ENCODE measurements at regions not wholly inside any gene's neighbourhood (a gene's known extent, or its start where the extent isn't known, plus 50 kb on each side); places are given as distances from the start of the nearest gene placed in this dataset.

GRCh38 chr13:76685938-76686337, 200.3 kb downstream of the KCTD12 start:
- H3K4me1 ChIP-seq, result no peaks in the 10 kb centered on the region
- TF ChIP-seq, protein P1, sequence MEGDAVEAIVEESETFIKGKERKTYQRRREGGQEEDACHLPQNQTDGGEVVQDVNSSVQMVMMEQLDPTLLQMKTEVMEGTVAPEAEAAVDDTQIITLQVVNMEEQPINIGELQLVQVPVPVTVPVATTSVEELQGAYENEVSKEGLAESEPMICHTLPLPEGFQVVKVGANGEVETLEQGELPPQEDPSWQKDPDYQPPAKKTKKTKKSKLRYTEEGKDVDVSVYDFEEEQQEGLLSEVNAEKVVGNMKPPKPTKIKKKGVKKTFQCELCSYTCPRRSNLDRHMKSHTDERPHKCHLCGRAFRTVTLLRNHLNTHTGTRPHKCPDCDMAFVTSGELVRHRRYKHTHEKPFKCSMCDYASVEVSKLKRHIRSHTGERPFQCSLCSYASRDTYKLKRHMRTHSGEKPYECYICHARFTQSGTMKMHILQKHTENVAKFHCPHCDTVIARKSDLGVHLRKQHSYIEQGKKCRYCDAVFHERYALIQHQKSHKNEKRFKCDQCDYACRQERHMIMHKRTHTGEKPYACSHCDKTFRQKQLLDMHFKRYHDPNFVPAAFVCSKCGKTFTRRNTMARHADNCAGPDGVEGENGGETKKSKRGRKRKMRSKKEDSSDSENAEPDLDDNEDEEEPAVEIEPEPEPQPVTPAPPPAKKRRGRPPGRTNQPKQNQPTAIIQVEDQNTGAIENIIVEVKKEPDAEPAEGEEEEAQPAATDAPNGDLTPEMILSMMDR (IDR thresholded peaks at IDR 0.05; ENCODE audit: low read depth, low read length), result no peak

DNA sequence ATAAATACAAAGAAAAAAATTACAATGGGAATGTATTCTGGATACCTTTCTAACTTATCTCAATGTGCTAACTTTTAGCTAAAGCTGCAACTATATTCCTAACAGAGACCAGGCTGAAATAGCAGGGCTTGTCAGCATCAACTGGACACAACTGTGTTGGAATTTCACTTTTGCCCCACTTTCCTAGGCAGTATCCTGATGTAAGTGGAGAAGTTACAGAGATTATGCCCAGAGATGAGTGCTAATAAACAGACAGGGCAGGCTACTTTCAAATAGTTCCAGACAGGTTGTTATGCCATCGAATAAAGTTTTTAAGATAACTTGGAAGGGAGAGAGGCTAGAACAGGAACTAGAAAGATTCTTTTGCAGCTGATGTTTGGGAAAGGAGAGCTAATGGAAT, 201.9 kb downstream of the KCTD12 start:
- Histone ChIP-seq H3K4me1 (no peaks in the 10 kb centered on the region), H3K36me3 (no peaks in the 10 kb centered on the region), H3K27me3 (no peaks in the 10 kb centered on the region), H3K4me3 (ENCODE audit: low read depth, low read length) (no peak overlapping the region), H3K9me3 (no peaks in the 10 kb centered on the region)
- no peak for DNase-seq
- TF ChIP-seq, protein P1 (IDR thresholded peaks at IDR 0.05; ENCODE audit: low read depth, low read length), result no peak

More at GRCh38 chr13:76685938-76686337, 200.3 kb downstream of the KCTD12 start:
- Histone ChIP-seq H3K4me3 (ENCODE audit: low read depth, low read length) (no peak overlapping the region), H3K27me3 (no peaks in the 10 kb centered on the region), H3K36me3 (no peaks in the 10 kb centered on the region), H3K9me3 (no peaks in the 10 kb centered on the region)
- DNase-seq, result no peak

- Histone ChIP-seq H3K4me3 (ENCODE audit: low read depth, low read length) (no peak overlapping the region), H3K4me1 (no peaks in the 10 kb centered on the region)
Observed at GRCh38 chr13:76683854-76684253, 202.4 kb downstream of the KCTD12 start.

DNA sequence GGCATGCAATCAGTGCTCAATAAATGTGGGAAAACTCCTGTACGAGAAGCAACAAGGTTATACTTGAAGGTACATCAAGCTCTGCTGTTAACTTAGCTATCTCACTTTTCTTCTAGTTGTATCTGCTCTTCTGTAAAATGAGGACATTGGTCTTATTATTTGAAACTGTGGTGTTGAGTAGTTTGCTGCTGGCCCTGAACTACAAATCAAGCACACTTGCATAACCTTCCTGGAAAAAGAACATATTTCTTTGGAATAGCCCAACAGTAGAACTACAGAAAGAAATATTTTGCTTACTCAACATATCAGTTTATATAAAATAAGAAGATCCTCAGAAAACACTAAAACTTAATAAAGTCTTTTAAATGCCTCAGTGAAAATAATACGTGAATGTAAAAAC, 203.0 kb downstream of the KCTD12 start:
- TF ChIP-seq, protein P1 (IDR thresholded peaks at IDR 0.05; ENCODE audit: low read depth, low read length), result no peak
- no peak overlapping the region for H3K4me3 ChIP-seq (ENCODE audit: low read depth, low read length)
- H3K4me1 ChIP-seq, result no peaks in the 10 kb centered on the region
- H3K9me3 ChIP-seq, result no peaks in the 10 kb centered on the region
- H3K36me3 ChIP-seq, result no peaks in the 10 kb centered on the region
- no peak for DNase-seq
- no peaks in the 10 kb centered on the region for H3K27me3 ChIP-seq

More at GRCh38 chr13:76683854-76684253, 202.4 kb downstream of the KCTD12 start:
- Histone ChIP-seq H3K36me3 (no peaks in the 10 kb centered on the region), H3K9me3 (no peaks in the 10 kb centered on the region), H3K27me3 (no peaks in the 10 kb centered on the region)
- TF ChIP-seq, protein P1 (IDR thresholded peaks at IDR 0.05; ENCODE audit: low read depth, low read length), result no peak
- no peak for DNase-seq

- TF ChIP-seq, protein P1 (IDR thresholded peaks at IDR 0.05; ENCODE audit: low read depth, low read length), result no peak
- H3K4me1 ChIP-seq, result no peaks in the 10 kb centered on the region
- H3K27me3 ChIP-seq, result no peaks in the 10 kb centered on the region
- no peak for DNase-seq
- H3K9me3 ChIP-seq, result 0 out of 2 replicates have a peak, but pooled peaks cover 2% of the 10 kb centered on the region
- H3K36me3 ChIP-seq, result no peaks in the 10 kb centered on the region
- H3K4me3 ChIP-seq (ENCODE audit: low read depth, low read length), result no peak overlapping the region
Observed at GRCh38 chr13:76680112-76680511, 206.1 kb downstream of the KCTD12 start.

- DNase-seq, result no peak
- H3K4me3 ChIP-seq (ENCODE audit: low read depth, low read length), result no peak overlapping the region
- no peaks in the 10 kb centered on the region for H3K27me3 ChIP-seq
- H3K9me3 ChIP-seq, result 0 out of 2 replicates have a peak, but pooled peaks cover 2% of the 10 kb centered on the region
- TF ChIP-seq, protein P1 (IDR thresholded peaks at IDR 0.05; ENCODE audit: low read depth, low read length), result no peak
- H3K4me1 ChIP-seq, result no peaks in the 10 kb centered on the region
- H3K36me3 ChIP-seq, result no peaks in the 10 kb centered on the region
Observed at GRCh38 chr13:76677043-76677442, 209.2 kb downstream of the KCTD12 start.
